ENCODE measurements at regions not wholly inside any gene's neighbourhood (a gene's known extent, or its start where the extent isn't known, plus 50 kb on each side); places are given as distances from the start of the nearest gene placed in this dataset.

DNA sequence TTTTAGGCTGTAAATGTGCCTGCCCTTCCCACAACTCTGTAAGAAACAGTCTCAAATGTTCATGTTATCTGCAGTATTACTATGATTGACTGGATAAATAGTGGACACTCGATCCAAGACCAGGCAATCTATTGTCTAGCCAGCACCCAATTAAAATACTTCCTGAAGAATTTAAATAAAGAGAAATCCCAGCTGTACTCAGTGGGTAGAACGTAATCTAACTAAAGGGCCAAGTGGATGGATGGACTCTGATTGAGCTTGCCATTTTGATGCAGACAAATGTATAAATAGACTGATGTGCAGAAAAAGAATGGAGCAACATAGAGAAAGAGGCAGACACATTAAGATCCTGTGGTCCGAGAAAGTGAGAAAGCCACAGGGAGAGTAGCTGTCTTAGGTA lies 158.0 kb downstream of the IPMK start:
- intact Hi-C loops (cut with DNase I; ENCODE audit: low total_unique reads) = no loop called here
- Histone ChIP-seq H3K27me3 (no peaks in the 10 kb centered on the region), H3K27ac (no peak overlapping the region), H3K36me3 (no peaks in the 10 kb centered on the region), H3K4me1 (no peaks in the 10 kb centered on the region), H3K9me3 (peaks cover 0 to 4% (median 0%) of the 10 kb centered on the region in 4 donors), H3K4me3 (no peak overlapping the region)
- TF ChIP-seq POLR2A (IDR thresholded peaks at IDR 0.05) (no peak), EP300 (IDR thresholded peaks at IDR 0.05) (no peak), POLR2AphosphoS5 (IDR thresholded peaks at IDR 0.05) (no peak)
- TF ChIP-seq, protein P1, sequence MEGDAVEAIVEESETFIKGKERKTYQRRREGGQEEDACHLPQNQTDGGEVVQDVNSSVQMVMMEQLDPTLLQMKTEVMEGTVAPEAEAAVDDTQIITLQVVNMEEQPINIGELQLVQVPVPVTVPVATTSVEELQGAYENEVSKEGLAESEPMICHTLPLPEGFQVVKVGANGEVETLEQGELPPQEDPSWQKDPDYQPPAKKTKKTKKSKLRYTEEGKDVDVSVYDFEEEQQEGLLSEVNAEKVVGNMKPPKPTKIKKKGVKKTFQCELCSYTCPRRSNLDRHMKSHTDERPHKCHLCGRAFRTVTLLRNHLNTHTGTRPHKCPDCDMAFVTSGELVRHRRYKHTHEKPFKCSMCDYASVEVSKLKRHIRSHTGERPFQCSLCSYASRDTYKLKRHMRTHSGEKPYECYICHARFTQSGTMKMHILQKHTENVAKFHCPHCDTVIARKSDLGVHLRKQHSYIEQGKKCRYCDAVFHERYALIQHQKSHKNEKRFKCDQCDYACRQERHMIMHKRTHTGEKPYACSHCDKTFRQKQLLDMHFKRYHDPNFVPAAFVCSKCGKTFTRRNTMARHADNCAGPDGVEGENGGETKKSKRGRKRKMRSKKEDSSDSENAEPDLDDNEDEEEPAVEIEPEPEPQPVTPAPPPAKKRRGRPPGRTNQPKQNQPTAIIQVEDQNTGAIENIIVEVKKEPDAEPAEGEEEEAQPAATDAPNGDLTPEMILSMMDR (IDR thresholded peaks at IDR 0.05) = no peak
- 46 to 55% (median 46%) methylated on average over 3 of the region's 3 CpGs for WGBS, 5 donors
- no peak for DNase-seq

DNA sequence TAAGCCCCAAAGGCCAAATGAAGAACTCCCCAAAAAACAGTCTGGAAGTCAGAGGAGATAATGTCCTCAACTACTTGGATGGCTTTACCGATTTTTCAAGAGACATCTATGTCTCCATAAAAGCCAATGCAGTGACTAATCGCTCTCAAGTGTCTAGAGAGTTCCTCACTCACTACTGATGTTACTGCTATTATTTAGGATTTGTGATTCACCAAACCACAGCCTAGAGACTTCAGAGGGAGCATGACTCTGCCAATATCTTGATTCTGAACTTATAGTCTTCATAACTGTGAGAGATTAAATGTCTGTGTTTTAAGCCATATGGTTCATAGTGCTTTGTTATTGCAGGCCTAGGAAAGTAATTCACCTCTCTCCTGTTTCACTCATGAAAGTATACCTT lies 160.2 kb downstream of the IPMK start:
- TF ChIP-seq POLR2AphosphoS5 (IDR thresholded peaks at IDR 0.05) = no peak
- TF ChIP-seq, protein P1 (IDR thresholded peaks at IDR 0.05) = no peak
- no peak for TF ChIP-seq EP300 (IDR thresholded peaks at IDR 0.05)
- no peak for TF ChIP-seq POLR2A (IDR thresholded peaks at IDR 0.05)
- Histone ChIP-seq H3K4me1 (no peaks in the 10 kb centered on the region), H3K9me3 (peaks cover 0 to 4% (median 0%) of the 10 kb centered on the region in 4 donors), H3K36me3 (no peaks in the 10 kb centered on the region), H3K27me3 (no peaks in the 10 kb centered on the region), H3K27ac (no peak overlapping the region), H3K4me3 (no peak overlapping the region)
- DNase-seq = no peak
- intact Hi-C loops (cut with DNase I; ENCODE audit: low total_unique reads) = no loop called here
- 83 to 92% (median 91%) methylated on average over 2 of the region's 2 CpGs for WGBS, 5 donors

DNA sequence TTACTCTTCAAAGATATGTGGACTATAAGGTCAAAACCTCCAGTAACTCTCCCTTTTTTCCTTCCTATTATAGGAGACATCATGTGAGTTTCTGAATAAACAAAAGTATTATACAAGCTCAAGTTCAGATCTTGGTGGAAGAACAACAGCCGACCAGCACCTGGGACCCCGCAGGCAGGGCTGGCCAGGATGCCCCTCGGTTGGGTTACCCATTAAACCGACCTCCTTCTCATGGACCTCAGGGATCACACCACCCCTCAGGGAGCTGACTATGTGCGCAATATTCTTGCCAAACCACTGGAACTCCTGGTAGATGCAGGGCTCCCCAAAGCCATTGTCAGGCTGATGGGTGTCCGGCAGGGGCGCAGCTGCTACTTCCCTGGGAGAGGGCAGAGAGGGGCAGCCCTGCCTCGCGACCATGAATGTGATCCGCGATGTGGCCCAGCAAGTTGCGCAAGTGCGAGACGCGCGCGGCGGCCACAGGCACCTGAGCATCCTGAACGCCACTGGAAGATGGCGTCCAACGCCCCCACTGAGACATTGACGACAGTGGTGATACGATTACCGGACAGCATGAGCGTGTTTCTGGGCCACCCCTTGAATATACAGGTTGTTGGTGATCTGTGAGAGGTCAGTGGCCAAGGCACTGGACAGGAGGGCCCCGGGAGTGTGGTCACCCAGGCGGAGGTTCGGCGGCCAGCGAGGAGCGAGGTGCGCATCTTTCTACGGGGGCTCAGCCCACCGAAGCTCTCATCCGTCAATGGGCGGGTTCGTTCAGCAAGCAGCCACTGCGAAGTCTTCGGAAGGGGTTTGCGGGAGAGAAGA lies 161.3 kb downstream of the IPMK start:
- Histone ChIP-seq H3K4me1 (no peaks in the 10 kb centered on the region), H3K27ac (no peak overlapping the region), H3K4me3 (no peak overlapping the region), H3K27me3 (no peaks in the 10 kb centered on the region), H3K36me3 (no peaks in the 10 kb centered on the region), H3K9me3 (peaks cover 0 to 4% (median 0%) of the 10 kb centered on the region in 4 donors)
- DNase-seq = no peak
- TF ChIP-seq, protein P1 (IDR thresholded peaks at IDR 0.05) = no peak
- no peak for TF ChIP-seq POLR2AphosphoS5 (IDR thresholded peaks at IDR 0.05)
- no peak for TF ChIP-seq POLR2A (IDR thresholded peaks at IDR 0.05)
- no peak for TF ChIP-seq EP300 (IDR thresholded peaks at IDR 0.05)
- 95 to 97% (median 96%) methylated on average over 27 to 40 of the region's 40 CpGs for WGBS, 5 donors
- intact Hi-C loops (cut with DNase I; ENCODE audit: low total_unique reads) = no loop called here

DNA sequence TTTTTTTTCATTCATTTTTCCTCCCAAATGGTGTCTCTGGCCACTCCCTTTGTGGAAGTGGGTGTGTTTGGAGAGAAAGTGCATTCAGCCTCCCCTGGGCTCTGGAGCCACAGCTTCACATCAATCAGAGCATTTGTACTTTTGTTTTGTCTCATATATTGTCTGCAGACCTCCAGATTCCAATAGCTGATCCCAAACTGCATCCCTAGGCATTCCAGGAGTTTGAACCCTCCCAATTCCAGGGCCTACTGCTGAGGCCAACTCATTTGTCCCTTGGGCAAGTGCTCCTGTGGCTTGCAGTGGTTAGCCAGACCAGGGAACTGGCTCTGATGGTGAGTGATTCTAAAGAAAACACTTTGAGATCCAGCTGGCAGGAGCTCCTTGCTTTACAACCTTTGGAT lies 163.3 kb downstream of the IPMK start:
- H3K27me3 ChIP-seq = no peaks in the 10 kb centered on the region
- no peak for TF ChIP-seq EP300 (IDR thresholded peaks at IDR 0.05)
- TF ChIP-seq POLR2AphosphoS5 (IDR thresholded peaks at IDR 0.05) = no peak
- TF ChIP-seq POLR2A (IDR thresholded peaks at IDR 0.05) = no peak
- TF ChIP-seq, protein P1 (IDR thresholded peaks at IDR 0.05) = no peak
- no peak overlapping the region for H3K4me3 ChIP-seq
- intact Hi-C loops (cut with DNase I; ENCODE audit: low total_unique reads) = no loop called here
- H3K9me3 ChIP-seq = peaks cover 0 to 4% (median 0%) of the 10 kb centered on the region in 4 donors
- no peaks in the 10 kb centered on the region for H3K4me1 ChIP-seq
- H3K27ac ChIP-seq = no peak overlapping the region
- no peaks in the 10 kb centered on the region for H3K36me3 ChIP-seq
- no peak for DNase-seq

Data from stomach (tissue), 8 donors.